ENCODE measurements at regions not wholly inside any gene's neighbourhood (a gene's known extent, or its start where the extent isn't known, plus 50 kb on each side); places are given as distances from the start of the nearest gene placed in this dataset.

DNA sequence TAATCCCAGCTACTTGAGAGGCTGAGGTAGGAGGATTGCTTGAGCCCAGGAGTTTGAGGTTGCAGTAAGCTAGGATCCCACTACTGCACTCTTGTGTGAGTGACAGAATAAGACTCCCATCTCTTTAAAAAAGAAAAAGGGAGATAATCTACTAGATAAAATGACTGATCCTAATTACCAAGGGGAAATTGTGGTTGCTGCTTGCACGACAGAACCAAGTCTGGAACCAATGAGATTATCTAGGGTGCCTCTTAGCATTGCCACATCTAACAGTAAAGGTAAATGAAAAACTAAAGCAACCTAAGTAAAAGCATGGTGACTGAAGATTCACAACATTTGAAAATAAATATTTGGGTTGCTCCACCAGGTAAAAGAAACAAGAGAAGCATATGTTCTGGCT lies 185.1 kb downstream of the PDHA2 start:
- Histone ChIP-seq H4K91ac (ENCODE audit: low read depth, low read length, poor library complexity) (no peak overlapping the region), H3K4me3 (ENCODE audit: low read length in 2 of 2) (no peak overlapping the region), H3K4me2 (ENCODE audit: insufficient read depth, low read length, poor library complexity, severe bottlenecking) (no peak overlapping the region), H2BK15ac (ENCODE audit: low read length) (no peak overlapping the region), H4K8ac (ENCODE audit: low read depth, low read length) (no peak overlapping the region), H2AK5ac (ENCODE audit: low read depth, low read length) (no peak overlapping the region), H3K27me3 (ENCODE audit: control insufficient read depth in 3 of 3, insufficient read depth in 3 of 3, low read depth in 1 of 3, low read length in 3 of 3) (no peaks in the 10 kb centered on the region), H3K4ac (ENCODE audit: low read length) (no peak overlapping the region), H3K27ac (replicated peaks; ENCODE audit: low read length) (no peak overlapping the region), H3K18ac (ENCODE audit: low read length) (no peak overlapping the region), H2BK5ac (ENCODE audit: low read length) (no peak overlapping the region), H3K23ac (ENCODE audit: low read depth, low read length, poor library complexity) (no peak overlapping the region), H3K14ac (ENCODE audit: low read length) (no peak overlapping the region), H3K79me1 (ENCODE audit: low read depth, low read length) (no peaks in the 10 kb centered on the region), H2AFZ (ENCODE audit: low read length) (no peak overlapping the region), H3K9me3 (replicated peaks in 1 of 2; ENCODE audit: control insufficient read depth in 2 of 2, insufficient read depth in 1 of 2, low read depth in 1 of 2, low read length in 2 of 2) (no peaks in the 10 kb centered on the region), H2BK120ac (ENCODE audit: low read depth, low read length) (no peak overlapping the region), H3K4me1 (ENCODE audit: control insufficient read depth in 2 of 2, insufficient read depth in 1 of 2, low read depth in 1 of 2, low read length in 2 of 2) (no peaks in the 10 kb centered on the region), H2BK12ac (ENCODE audit: low read length) (no peak overlapping the region), H3K36me3 (replicated peaks in 1 of 2; ENCODE audit: control insufficient read depth in 2 of 2, insufficient read depth in 2 of 2, low read length in 2 of 2) (no peaks in the 10 kb centered on the region), H3K9ac (ENCODE audit: low read depth, low read length, poor library complexity) (no peak overlapping the region)
- DNase-seq (ENCODE audit: low spot score): no peak
- WGBS, 2 donors (ENCODE audit: extremely low coverage in 2 of 2, insufficient read length in 2 of 2, insufficient replicate concordance in 1 of 2): no CpG with 5 or more reads among the region's 1 CpG

DNA sequence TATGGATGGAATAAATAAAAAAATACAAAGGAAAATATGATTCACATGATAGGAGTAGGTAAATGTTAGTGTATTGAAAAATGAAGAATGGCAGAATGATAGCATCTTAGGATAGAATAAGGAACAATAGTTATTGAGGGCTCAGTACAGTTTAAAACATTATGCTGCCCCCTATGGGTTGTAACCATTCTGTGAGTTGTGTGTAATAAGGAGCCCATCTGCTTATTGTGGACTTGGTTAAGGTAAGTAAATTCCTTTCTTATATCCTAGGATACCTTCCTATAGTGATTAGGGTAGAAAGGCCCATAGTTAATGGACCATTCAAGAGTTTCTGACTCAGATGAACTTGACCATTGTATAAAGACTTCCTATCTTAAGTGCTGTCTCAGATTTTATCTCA lies 195.8 kb downstream of the PDHA2 start:
- H3K4me2 ChIP-seq (ENCODE audit: insufficient read depth, low read length, poor library complexity, severe bottlenecking): no peak overlapping the region
- no peak overlapping the region for H2AFZ ChIP-seq (ENCODE audit: low read length)
- H3K9me3 ChIP-seq (replicated peaks in 1 of 2; ENCODE audit: control insufficient read depth in 2 of 2, insufficient read depth in 1 of 2, low read depth in 1 of 2, low read length in 2 of 2): no peaks in the 10 kb centered on the region
- H4K91ac ChIP-seq (ENCODE audit: low read depth, low read length, poor library complexity): no peak overlapping the region
- no peak overlapping the region for H2BK12ac ChIP-seq (ENCODE audit: low read length)
- H3K36me3 ChIP-seq (replicated peaks in 1 of 2; ENCODE audit: control insufficient read depth in 2 of 2, insufficient read depth in 2 of 2, low read length in 2 of 2): no peaks in the 10 kb centered on the region
- H2BK120ac ChIP-seq (ENCODE audit: low read depth, low read length): no peak overlapping the region
- no peak overlapping the region for H3K4ac ChIP-seq (ENCODE audit: low read length)
- H3K9ac ChIP-seq (ENCODE audit: low read depth, low read length, poor library complexity): no peak overlapping the region
- H2AK5ac ChIP-seq (ENCODE audit: low read depth, low read length): no peak overlapping the region
- no peak overlapping the region for H4K8ac ChIP-seq (ENCODE audit: low read depth, low read length)
- H3K4me3 ChIP-seq (ENCODE audit: low read length in 2 of 2): no peak overlapping the region
- DNase-seq (ENCODE audit: low spot score): no peak
- H2BK15ac ChIP-seq (ENCODE audit: low read length): no peak overlapping the region
- no peak overlapping the region for H3K23ac ChIP-seq (ENCODE audit: low read depth, low read length, poor library complexity)
- H3K4me1 ChIP-seq (ENCODE audit: control insufficient read depth in 2 of 2, insufficient read depth in 1 of 2, low read depth in 1 of 2, low read length in 2 of 2): no peaks in the 10 kb centered on the region
- H3K18ac ChIP-seq (ENCODE audit: low read length): no peak overlapping the region
- no peak overlapping the region for H3K27ac ChIP-seq (replicated peaks; ENCODE audit: low read length)
- no peaks in the 10 kb centered on the region for H3K27me3 ChIP-seq (ENCODE audit: control insufficient read depth in 3 of 3, insufficient read depth in 3 of 3, low read depth in 1 of 3, low read length in 3 of 3)
- H2BK5ac ChIP-seq (ENCODE audit: low read length): no peak overlapping the region
- H3K14ac ChIP-seq (ENCODE audit: low read length): no peak overlapping the region
- no peaks in the 10 kb centered on the region for H3K79me1 ChIP-seq (ENCODE audit: low read depth, low read length)

DNA sequence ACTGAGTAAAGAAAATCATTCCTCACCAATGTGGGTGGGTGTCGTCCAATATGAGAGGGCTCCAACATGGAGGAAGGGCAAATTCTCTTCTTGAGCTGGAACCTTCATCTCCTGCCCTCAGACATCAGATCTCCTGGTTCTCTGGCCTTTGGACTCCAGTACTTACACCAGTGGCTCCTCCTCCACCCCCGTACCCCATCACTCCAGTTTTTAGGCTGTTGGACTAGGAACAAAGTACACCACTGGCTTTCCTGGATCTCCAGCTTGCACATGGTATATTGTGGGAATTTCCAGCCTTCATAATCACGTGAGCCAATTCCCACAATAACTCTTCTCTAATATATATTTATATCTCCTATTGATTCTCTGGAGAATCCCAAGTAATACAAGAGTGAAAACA lies 196.9 kb downstream of the PDHA2 start:
- no peak overlapping the region for H3K4ac ChIP-seq (ENCODE audit: low read length)
- H3K14ac ChIP-seq (ENCODE audit: low read length): no peak overlapping the region

DNA sequence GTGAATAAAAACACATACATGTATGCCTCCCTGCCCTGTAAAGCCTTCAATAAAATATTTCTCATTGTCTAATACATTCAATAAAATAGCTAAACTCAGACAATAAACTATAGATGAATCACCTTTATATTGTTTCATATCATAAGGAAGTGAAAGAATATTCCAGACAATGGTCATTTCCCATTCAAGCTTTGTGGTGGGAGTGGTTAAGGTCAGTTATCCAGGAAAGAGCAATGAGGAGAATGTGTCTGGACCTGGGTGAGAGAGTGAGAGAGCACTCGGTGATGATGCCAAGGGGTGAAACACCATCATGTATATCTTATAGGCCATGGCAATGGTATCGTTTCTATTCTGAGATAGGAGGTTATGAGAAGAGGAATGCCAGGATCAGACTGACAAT lies 197.8 kb downstream of the PDHA2 start:
- no peaks in the 10 kb centered on the region for H3K36me3 ChIP-seq (replicated peaks in 1 of 2; ENCODE audit: control insufficient read depth in 2 of 2, insufficient read depth in 2 of 2, low read length in 2 of 2)
- H3K23ac ChIP-seq (ENCODE audit: low read depth, low read length, poor library complexity): no peak overlapping the region
- H3K4me1 ChIP-seq (ENCODE audit: control insufficient read depth in 2 of 2, insufficient read depth in 1 of 2, low read depth in 1 of 2, low read length in 2 of 2): no peaks in the 10 kb centered on the region
- no peak overlapping the region for H3K4me3 ChIP-seq (ENCODE audit: low read length in 2 of 2)
- H3K27ac ChIP-seq (replicated peaks; ENCODE audit: low read length): no peak overlapping the region
- H2BK15ac ChIP-seq (ENCODE audit: low read length): no peak overlapping the region
- H2BK12ac ChIP-seq (ENCODE audit: low read length): no peak overlapping the region
- WGBS, 2 donors (ENCODE audit: extremely low coverage in 2 of 2, insufficient read length in 2 of 2, insufficient replicate concordance in 1 of 2): no CpG with 5 or more reads among the region's 2 CpGs
- H4K8ac ChIP-seq (ENCODE audit: low read depth, low read length): no peak overlapping the region
- no peak overlapping the region for H2BK5ac ChIP-seq (ENCODE audit: low read length)
- H3K27me3 ChIP-seq (ENCODE audit: control insufficient read depth in 3 of 3, insufficient read depth in 3 of 3, low read depth in 1 of 3, low read length in 3 of 3): no peaks in the 10 kb centered on the region
- H3K4ac ChIP-seq (ENCODE audit: low read length): no peak overlapping the region
- no peaks in the 10 kb centered on the region for H3K79me1 ChIP-seq (ENCODE audit: low read depth, low read length)
- H3K9ac ChIP-seq (ENCODE audit: low read depth, low read length, poor library complexity): no peak overlapping the region
- DNase-seq (ENCODE audit: low spot score): no peak
- H2BK120ac ChIP-seq (ENCODE audit: low read depth, low read length): no peak overlapping the region
- no peak overlapping the region for H2AK5ac ChIP-seq (ENCODE audit: low read depth, low read length)
- H4K91ac ChIP-seq (ENCODE audit: low read depth, low read length, poor library complexity): no peak overlapping the region
- H3K18ac ChIP-seq (ENCODE audit: low read length): no peak overlapping the region
- no peak overlapping the region for H3K14ac ChIP-seq (ENCODE audit: low read length)
- H3K4me2 ChIP-seq (ENCODE audit: insufficient read depth, low read length, poor library complexity, severe bottlenecking): no peak overlapping the region
- no peak overlapping the region for H2AFZ ChIP-seq (ENCODE audit: low read length)
- H3K9me3 ChIP-seq (replicated peaks in 1 of 2; ENCODE audit: control insufficient read depth in 2 of 2, insufficient read depth in 1 of 2, low read depth in 1 of 2, low read length in 2 of 2): no peaks in the 10 kb centered on the region

More for the DNA sequence above, 196.9 kb downstream of the PDHA2 start:
- Histone ChIP-seq H3K9ac (ENCODE audit: low read depth, low read length, poor library complexity) (no peak overlapping the region), H3K4me2 (ENCODE audit: insufficient read depth, low read length, poor library complexity, severe bottlenecking) (no peak overlapping the region), H3K27ac (replicated peaks; ENCODE audit: low read length) (no peak overlapping the region), H3K4me1 (ENCODE audit: control insufficient read depth in 2 of 2, insufficient read depth in 1 of 2, low read depth in 1 of 2, low read length in 2 of 2) (no peaks in the 10 kb centered on the region), H2BK15ac (ENCODE audit: low read length) (no peak overlapping the region), H3K4me3 (ENCODE audit: low read length in 2 of 2) (no peak overlapping the region), H4K8ac (ENCODE audit: low read depth, low read length) (no peak overlapping the region), H2BK5ac (ENCODE audit: low read length) (no peak overlapping the region), H3K18ac (ENCODE audit: low read length) (no peak overlapping the region), H3K23ac (ENCODE audit: low read depth, low read length, poor library complexity) (no peak overlapping the region), H3K79me1 (ENCODE audit: low read depth, low read length) (no peaks in the 10 kb centered on the region), H2BK120ac (ENCODE audit: low read depth, low read length) (no peak overlapping the region), H2BK12ac (ENCODE audit: low read length) (no peak overlapping the region), H3K36me3 (replicated peaks in 1 of 2; ENCODE audit: control insufficient read depth in 2 of 2, insufficient read depth in 2 of 2, low read length in 2 of 2) (no peaks in the 10 kb centered on the region), H3K9me3 (replicated peaks in 1 of 2; ENCODE audit: control insufficient read depth in 2 of 2, insufficient read depth in 1 of 2, low read depth in 1 of 2, low read length in 2 of 2) (no peaks in the 10 kb centered on the region), H3K27me3 (ENCODE audit: control insufficient read depth in 3 of 3, insufficient read depth in 3 of 3, low read depth in 1 of 3, low read length in 3 of 3) (no peaks in the 10 kb centered on the region), H4K91ac (ENCODE audit: low read depth, low read length, poor library complexity) (no peak overlapping the region), H2AK5ac (ENCODE audit: low read depth, low read length) (no peak overlapping the region), H2AFZ (ENCODE audit: low read length) (no peak overlapping the region)
- WGBS, 2 donors (ENCODE audit: extremely low coverage in 2 of 2, insufficient read length in 2 of 2, insufficient replicate concordance in 1 of 2): no CpG with 5 or more reads among the region's 3 CpGs
- DNase-seq (ENCODE audit: low spot score): no peak
